Smooth muscle cell (in vitro differentiated cells): ENCODE measurements at regions not wholly inside any gene's neighbourhood (a gene's known extent, or its start where the extent isn't known, plus 50 kb on each side); places are given as distances from the start of the nearest gene placed in this dataset.

ENCODE experiments used
- DNase-seq: peaks from one replicate; lab custom pipeline; 2025; ENCODE audit not compliant: unreplicated experiment; lab: John Stamatoyannopoulos, UW
- H2AFZ ChIP-seq: fragments of 200-600 bp; sonication (generic); 2 replicates; pipeline ENCODE4 v1.6.0; 2016; ENCODE audit warnings: antibody characterized with exemption, low read depth, mild to moderate bottlenecking
- H3F3A ChIP-seq: fragments of 200-600 bp; sonication (generic); 2 replicates; pipeline ENCODE4 v1.6.0; 2017; ENCODE audit warnings: antibody characterized with exemption, low read depth
- H3K27ac ChIP-seq: fragments of 200-600 bp; sonication (generic); 2 replicates; pipeline ENCODE4 v1.5.1; 2016; ENCODE audit warnings: low read depth, mild to moderate bottlenecking
- H3K27me3 ChIP-seq: fragments of 200-600 bp; sonication (generic); 2 replicates; pipeline ENCODE4 v1.6.1; 2016; ENCODE audit warnings: low read depth, mild to moderate bottlenecking
- H3K36me3 ChIP-seq: fragments of 200-600 bp; sonication (generic); 2 replicates; pipeline ENCODE4 v1.5.1; 2016; ENCODE audit warnings: low read depth
- H3K4me1 ChIP-seq: fragments of 200-600 bp; sonication (generic); 2 replicates; pipeline ENCODE4 v1.5.1; 2016; ENCODE audit warnings: low read depth
- H3K4me2 ChIP-seq: fragments of 200-600 bp; sonication (generic); 2 replicates; pipeline ENCODE4 v1.6.0; 2016; ENCODE audit warnings: mild to moderate bottlenecking
- H3K4me3 ChIP-seq: fragments of 200-600 bp; sonication (generic); 2 replicates; pipeline ENCODE4 v1.5.1; 2016; ENCODE audit warnings: mild to moderate bottlenecking
- H3K79me2 ChIP-seq: fragments of 200-600 bp; sonication (generic); 2 replicates; pipeline ENCODE4 v1.6.0; 2016; ENCODE audit warnings: low read depth, mild to moderate bottlenecking
- H3K9ac ChIP-seq: fragments of 200-600 bp; sonication (generic); 2 replicates; pipeline ENCODE4 v1.6.0; 2016; ENCODE audit warnings: low read depth
- H3K9me3 ChIP-seq: fragments of 200-600 bp; sonication (generic); replicated peaks from 2 replicates; pipeline ENCODE4 v1.5.1; 2016; ENCODE audit warnings: low read depth
- H4K20me1 ChIP-seq: fragments of 200-600 bp; sonication (generic); 2 replicates; pipeline ENCODE4 v1.6.0; 2016; ENCODE audit warnings: low read depth
- CTCF ChIP-seq: fragments of 200-600 bp; sonication (generic); IDR thresholded peaks from 2 replicates; pipeline ENCODE4 v1.5.1; 2017; ENCODE audit warnings: borderline replicate concordance, mild to moderate bottlenecking, antibody characterized with exemption; ENCODE audit not compliant: insufficient read depth, poor library complexity, severe bottlenecking
- WGBS: methylation state at CpG from one replicate; pipeline ENCODE4 v1.1.7; 2016; ENCODE audit warnings: low lambda C conversion rate; 5-methylcytosine and 5-hydroxymethylcytosine counted together

- TF ChIP-seq CTCF: no peak
- DNase-seq: no peak
Measured at GRCh38 chr16:66277311-66278070, 89.0 kb upstream of the CDH5 start.

GRCh38 chr16:66275775-66276428, 90.6 kb upstream of the CDH5 start:
- Histone ChIP-seq H3K4me2 (no peak overlapping the region), H3K4me3 (no peak overlapping the region), H3K79me2 (no peaks in the 10 kb centered on the region), H3K27ac (no peak overlapping the region), H4K20me1 (no peaks in the 10 kb centered on the region), H2AFZ (no peak overlapping the region), H3F3A (no peaks in the 10 kb centered on the region), H3K36me3 (no peaks in the 10 kb centered on the region), H3K9me3 (no peaks in the 10 kb centered on the region), H3K4me1 (peaks cover under 1% of the 10 kb centered on the region), H3K9ac (no peak overlapping the region), H3K27me3 (no peaks in the 10 kb centered on the region)
- TF ChIP-seq CTCF: peak; percentile 53
- 29% methylated on average over 6 of the region's 6 CpGs for whole genome bisulfite sequencing
- DNase-seq: no peak

More at GRCh38 chr16:66277311-66278070, 89.0 kb upstream of the CDH5 start:
- Histone ChIP-seq H3K4me2 (no peak overlapping the region), H3K36me3 (no peaks in the 10 kb centered on the region), H3K79me2 (no peaks in the 10 kb centered on the region), H3K9ac (no peak overlapping the region), H4K20me1 (no peaks in the 10 kb centered on the region), H3K4me3 (no peak overlapping the region), H3K27me3 (no peaks in the 10 kb centered on the region), H3F3A (no peaks in the 10 kb centered on the region), H3K9me3 (no peaks in the 10 kb centered on the region), H2AFZ (no peak overlapping the region), H3K4me1 (no peaks in the 10 kb centered on the region), H3K27ac (no peak overlapping the region)
- WGBS: 95% methylated on average over 6 of the region's 6 CpGs

DNA sequence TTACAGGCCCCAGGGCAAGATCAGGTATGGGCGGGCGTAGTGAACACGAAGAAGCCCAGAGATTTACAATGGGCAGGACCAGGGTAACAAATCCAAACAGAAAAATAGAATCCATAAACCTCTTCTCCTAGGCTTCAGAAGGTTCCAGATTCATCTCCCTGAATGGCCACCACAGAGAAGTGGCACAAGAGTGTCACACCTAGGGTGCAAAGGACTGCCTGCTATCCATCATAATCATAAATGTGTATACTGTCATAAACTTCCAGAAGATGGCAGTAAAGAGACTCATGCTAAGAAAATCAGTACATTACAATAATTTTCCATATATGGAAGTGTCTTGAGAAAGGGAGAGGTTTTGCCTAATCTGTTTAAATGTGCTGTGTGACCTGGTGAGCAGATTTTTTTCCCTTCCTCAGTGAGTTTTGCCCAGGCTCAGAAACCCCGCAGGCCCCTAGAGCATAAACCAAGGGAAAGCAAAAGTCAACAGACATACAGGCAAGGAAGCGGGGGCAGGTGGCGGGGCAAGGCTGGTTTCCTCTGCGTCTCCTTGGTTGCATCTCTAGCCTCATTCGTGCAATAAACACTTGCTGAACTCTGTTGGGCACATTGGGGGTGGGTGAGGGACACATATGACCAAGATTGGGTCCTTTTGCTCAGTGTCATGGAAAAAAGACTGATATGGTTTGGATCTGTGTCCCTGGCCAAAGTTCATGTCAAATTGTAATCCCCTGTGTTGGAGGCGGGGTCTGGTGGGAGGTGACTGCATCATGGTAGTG, 92.0 kb upstream of the CDH5 start:
- no peak overlapping the region for H2AFZ ChIP-seq
- TF ChIP-seq CTCF: no peak
- no peaks in the 10 kb centered on the region for H3K36me3 ChIP-seq
- DNase-seq: no peak
- no peaks in the 10 kb centered on the region for H3F3A ChIP-seq
- H3K4me3 ChIP-seq: no peak overlapping the region
- no peak overlapping the region for H3K27ac ChIP-seq
- no peak overlapping the region for H3K9ac ChIP-seq
- H3K9me3 ChIP-seq: no peaks in the 10 kb centered on the region
- WGBS: 94% methylated on average over 9 of the region's 9 CpGs
- H3K79me2 ChIP-seq: no peaks in the 10 kb centered on the region
- no peaks in the 10 kb centered on the region for H4K20me1 ChIP-seq
- H3K4me2 ChIP-seq: no peak overlapping the region
- no peaks in the 10 kb centered on the region for H3K27me3 ChIP-seq
- H3K4me1 ChIP-seq: peaks cover 4% of the 10 kb centered on the region
